ENCODE measurements at regions not wholly inside any gene's neighbourhood (a gene's known extent, or its start where the extent isn't known, plus 50 kb on each side); places are given as distances from the start of the nearest gene placed in this dataset.

DNA sequence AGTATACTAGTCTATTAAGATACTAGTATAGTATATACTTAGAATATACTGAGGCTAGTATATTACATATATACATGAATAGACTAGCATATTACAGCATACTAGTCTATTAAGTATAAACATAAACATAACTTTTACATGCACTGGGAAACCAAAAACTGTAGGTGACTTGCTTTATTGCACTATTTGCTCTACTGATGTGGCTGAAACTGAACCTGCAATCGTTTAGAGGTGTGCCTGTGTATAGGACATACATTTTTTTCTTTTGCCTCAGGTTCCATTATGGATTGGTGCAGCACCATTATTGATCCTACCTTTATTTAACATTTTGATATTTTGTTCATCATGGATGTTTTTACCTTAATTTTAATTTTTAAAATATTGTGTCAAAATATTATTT, 143.2 kb upstream of the RGS6 start:
- TF ChIP-seq CTCF (conservative IDR thresholded peaks at IDR 0.05) (no peak), EZH2 (IDR thresholded peaks at IDR 0.05; ENCODE audit: low read depth) (no peak)

Measured in PC-9 (cell line).